GM23338 (cell line): ENCODE measurements at regions not wholly inside any gene's neighbourhood (a gene's known extent, or its start where the extent isn't known, plus 50 kb on each side); places are given as distances from the start of the nearest gene placed in this dataset.

Experiments
- ATAC-seq: fragments of 200-7000 bp; cut with Tn5 transposase; 3 replicates; pipeline ENCODE4 v1.9.1; 2020
- DNase-seq: peaks from one replicate; pipeline ENCODE4 v3.0.0-alpha.2; 2015; ENCODE audit warnings: low spot score
- H2AFZ ChIP-seq: fragments of 200-600 bp; sonication (generic); 2 replicates; pipeline ENCODE4 v1.8.0; 2016; ENCODE audit warnings: antibody characterized with exemption, mild to moderate bottlenecking, moderate library complexity
- H3F3A ChIP-seq: fragments of 200-600 bp; sonication (generic); replicated peaks from 2 replicates; pipeline ENCODE4 v1.8.0; 2017; ENCODE audit warnings: antibody characterized with exemption, mixed run types, low read depth
- H3K27ac ChIP-seq: fragments of 200-600 bp; sonication (generic); 2 replicates; pipeline ENCODE4 v1.6.1; 2016; ENCODE audit warnings: low read depth
- H3K27me3 ChIP-seq: fragments of 200-600 bp; sonication (generic); 2 replicates; pipeline ENCODE4 v1.8.0; 2016; ENCODE audit warnings: mild to moderate bottlenecking, mixed run types, moderate library complexity; ENCODE audit not compliant: insufficient read depth
- H3K36me3 ChIP-seq: fragments of 200-600 bp; sonication (generic); 2 replicates; pipeline ENCODE4 v1.8.0; 2016; ENCODE audit warnings: mild to moderate bottlenecking; ENCODE audit not compliant: insufficient read depth
- H3K4me1 ChIP-seq: fragments of 200-600 bp; sonication (generic); 2 replicates; pipeline ENCODE4 v1.8.0; 2016; ENCODE audit warnings: mild to moderate bottlenecking, moderate library complexity; ENCODE audit not compliant: insufficient read depth
- H3K4me2 ChIP-seq: fragments of 200-600 bp; sonication (generic); 2 replicates; pipeline ENCODE4 v1.7.1; 2017; ENCODE audit warnings: mixed run types
- H3K4me3 ChIP-seq: fragments of 200-600 bp; sonication (generic); 2 replicates; pipeline ENCODE4 v1.6.1; 2016; ENCODE audit warnings: mixed run types
- H3K79me2 ChIP-seq: fragments of 200-600 bp; sonication (generic); replicated peaks from 2 replicates; pipeline ENCODE4 v1.8.0; 2017; ENCODE audit warnings: mild to moderate bottlenecking; ENCODE audit not compliant: insufficient read depth
- H3K9me2 ChIP-seq: fragments of 200-600 bp; sonication (generic); 2 replicates; pipeline ENCODE4 v1.8.0; 2017; ENCODE audit not compliant: insufficient read depth
- H4K20me1 ChIP-seq: fragments of 200-600 bp; sonication (generic); replicated peaks from 2 replicates; pipeline ENCODE4 v1.8.0; 2017; ENCODE audit warnings: mild to moderate bottlenecking; ENCODE audit not compliant: insufficient read depth
- H3K27ac Mint-ChIP-seq: 2 replicates; pipeline ENCODE4 v1.8.0; 2020; ENCODE audit warnings: inconsistent platforms, mild to moderate bottlenecking, moderate library complexity, mixed read lengths
- H3K27me3 Mint-ChIP-seq: 3 replicates; pipeline ENCODE4 v1.8.0; 2022; ENCODE audit warnings: low read depth, mild to moderate bottlenecking, moderate library complexity, mixed read lengths, inconsistent platforms; ENCODE audit not compliant: insufficient read depth, poor library complexity
- H3K36me3 Mint-ChIP-seq: 3 replicates; pipeline ENCODE4 v1.8.0; 2021; ENCODE audit warnings: low read depth, mild to moderate bottlenecking, inconsistent platforms, moderate library complexity, mixed read lengths
- H3K4me1 Mint-ChIP-seq: 3 replicates; pipeline ENCODE4 v1.8.0; 2020; ENCODE audit warnings: mild to moderate bottlenecking, inconsistent platforms, mixed read lengths
- H3K4me3 Mint-ChIP-seq: 3 replicates; pipeline ENCODE4 v1.8.0; 2021; ENCODE audit warnings: moderate library complexity, mild to moderate bottlenecking, inconsistent platforms, mixed read lengths
- H3K9me3 Mint-ChIP-seq: 3 replicates; pipeline ENCODE4 v1.8.0; 2020; ENCODE audit warnings: moderate library complexity, mild to moderate bottlenecking, inconsistent platforms, mixed read lengths
- CREB1 ChIP-seq: fragments of 250-450 bp; sonication (Bioruptor Pico); IDR thresholded peaks from 2 replicates; pipeline ENCODE4 v1.5.0; 2020; ENCODE audit warnings: low read depth, mild to moderate bottlenecking, moderate library complexity
- EZH2 ChIP-seq: fragments of 200-600 bp; sonication (generic); IDR thresholded peaks from one replicate; pipeline ENCODE4 v1.8.0; 2017; ENCODE audit warnings: antibody characterized with exemption, mild to moderate bottlenecking, low read depth; ENCODE audit not compliant: unreplicated experiment
- JUNB ChIP-seq: IDR thresholded peaks from one replicate; pipeline ENCODE4 v1.6.1; 2016; ENCODE audit warnings: antibody characterized with exemption; ENCODE audit not compliant: unreplicated experiment
- STAT1 ChIP-seq: IDR thresholded peaks from one replicate; pipeline ENCODE4 v1.6.1; 2016; ENCODE audit warnings: antibody characterized with exemption; ENCODE audit not compliant: unreplicated experiment
- ZNF114 ChIP-seq: fragments of 250-450 bp; sonication (Bioruptor Pico); IDR thresholded peaks from 2 replicates; pipeline ENCODE4 v1.5.0; 2020; ENCODE audit warnings: mild to moderate bottlenecking, moderate library complexity
- ZNF331 ChIP-seq: fragments of 250-450 bp; sonication (Bioruptor Pico); IDR thresholded peaks from 2 replicates; pipeline ENCODE4 v1.5.0; 2020; ENCODE audit warnings: low read depth, mild to moderate bottlenecking, moderate library complexity
- ZNF462 ChIP-seq: fragments of 250-450 bp; sonication (Bioruptor Pico); IDR thresholded peaks from 2 replicates; pipeline ENCODE4 v1.5.0; 2020; ENCODE audit warnings: mild to moderate bottlenecking, moderate library complexity
- TF ChIP-seq, protein P1 (sequence below), 2 experiments: fragments of 200-600 bp in 1 of 2; sonication (generic) in 1 of 2; conservative IDR thresholded peaks; 2 replicates each; pipeline versions ENCODE4 v1.5.1 to v1.6.1; 2016 to 2017; ENCODE audit warnings: antibody characterized with exemption in 2 of 2, low read depth in 2 of 2, mild to moderate bottlenecking in 2 of 2, moderate library complexity in 1 of 2

- TF ChIP-seq ZNF462 (CRISPR knock-in tag): no peak
- TF ChIP-seq, protein P1, sequence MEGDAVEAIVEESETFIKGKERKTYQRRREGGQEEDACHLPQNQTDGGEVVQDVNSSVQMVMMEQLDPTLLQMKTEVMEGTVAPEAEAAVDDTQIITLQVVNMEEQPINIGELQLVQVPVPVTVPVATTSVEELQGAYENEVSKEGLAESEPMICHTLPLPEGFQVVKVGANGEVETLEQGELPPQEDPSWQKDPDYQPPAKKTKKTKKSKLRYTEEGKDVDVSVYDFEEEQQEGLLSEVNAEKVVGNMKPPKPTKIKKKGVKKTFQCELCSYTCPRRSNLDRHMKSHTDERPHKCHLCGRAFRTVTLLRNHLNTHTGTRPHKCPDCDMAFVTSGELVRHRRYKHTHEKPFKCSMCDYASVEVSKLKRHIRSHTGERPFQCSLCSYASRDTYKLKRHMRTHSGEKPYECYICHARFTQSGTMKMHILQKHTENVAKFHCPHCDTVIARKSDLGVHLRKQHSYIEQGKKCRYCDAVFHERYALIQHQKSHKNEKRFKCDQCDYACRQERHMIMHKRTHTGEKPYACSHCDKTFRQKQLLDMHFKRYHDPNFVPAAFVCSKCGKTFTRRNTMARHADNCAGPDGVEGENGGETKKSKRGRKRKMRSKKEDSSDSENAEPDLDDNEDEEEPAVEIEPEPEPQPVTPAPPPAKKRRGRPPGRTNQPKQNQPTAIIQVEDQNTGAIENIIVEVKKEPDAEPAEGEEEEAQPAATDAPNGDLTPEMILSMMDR (conservative IDR thresholded peaks at IDR 0.05; ENCODE audit: low read depth in 2 of 2): no peak
- TF ChIP-seq EZH2: no peak
- no peak for TF ChIP-seq ZNF114 (CRISPR knock-in tag)
Measured at GRCh38 chr16:65386672-65387071, 264.8 kb upstream of the CDH11 start (continued).

GRCh38 chr16:65384441-65384840, 262.6 kb upstream of the CDH11 start:
- Histone ChIP-seq H3K27me3 (no peaks in the 10 kb centered on the region), H3F3A (no peaks in the 10 kb centered on the region), H3K9me2 (peaks cover 9% of the 10 kb centered on the region; the same call in 1 of the 2 replicates), H3K27ac (no peak overlapping the region), H3K36me3 (no peaks in the 10 kb centered on the region), H3K4me3 (no peak overlapping the region), H3K4me2 (no peak overlapping the region), H2AFZ (no peak overlapping the region), H4K20me1 (no peaks in the 10 kb centered on the region), H3K4me1 (no peaks in the 10 kb centered on the region), H3K79me2 (no peaks in the 10 kb centered on the region)
- Mint-ChIP-seq H3K4me3 (no peak overlapping the region), H3K27ac (no peak overlapping the region), H3K9me3 (peaks cover 18% of the 10 kb centered on the region), H3K4me1 (no peaks in the 10 kb centered on the region), H3K27me3 (no peaks in the 10 kb centered on the region), H3K36me3 (peaks cover 14% of the 10 kb centered on the region)
- DNase-seq: no peak
- no peak for ATAC-seq
- no peak for TF ChIP-seq EZH2
- no peak for TF ChIP-seq ZNF331 (CRISPR knock-in tag)
- TF ChIP-seq STAT1: no peak
- no peak for TF ChIP-seq JUNB
- TF ChIP-seq CREB1 (CRISPR knock-in tag): no peak
- TF ChIP-seq, protein P1 (conservative IDR thresholded peaks at IDR 0.05; ENCODE audit: low read depth in 2 of 2): no peak
